ENCODE measurements at regions not wholly inside any gene's neighbourhood (a gene's known extent, or its start where the extent isn't known, plus 50 kb on each side); places are given as distances from the start of the nearest gene placed in this dataset.

GRCh38 chr10:128869101-128869749, 597.8 kb upstream of the MGMT start:
- Histone ChIP-seq H3K9ac (ENCODE audit: insufficient read depth in 1 of 2, low read length in 2 of 2) (no peak overlapping the region), H3K27ac (ENCODE audit: low read depth in 1 of 2, low read length in 1 of 2) (no peak overlapping the region), H3K27me3 (ENCODE audit: control insufficient read depth in 3 of 3, insufficient read depth in 3 of 3, low read length in 2 of 3) (no peaks in the 10 kb centered on the region), H3K4me1 (ENCODE audit: control insufficient read depth in 5 of 5, insufficient read depth in 5 of 5, low read length in 5 of 5) (peaks cover 0 to 27% (median 6%) of the 10 kb centered on the region in 5 donors), H3K4me3 (no peak overlapping the region), H3K9me3 (ENCODE audit: control insufficient read depth in 4 of 4, insufficient read depth in 3 of 4, low read length in 3 of 4) (peaks cover 0 to 3% (median 0%) of the 10 kb centered on the region in 4 donors), H3K36me3 (ENCODE audit: control insufficient read depth in 4 of 4, insufficient read depth in 4 of 4, low read length in 4 of 4) (no peaks in the 10 kb centered on the region)
- ATAC-seq (ENCODE audit: insufficient read depth, low FRiP score) (no peak), DNase-seq (peak; percentile 18 to 77 (median 67))
- 77 to 81% methylated on average over 15 of the region's 15 CpGs for WGBS, 2 donors
- TF ChIP-seq, protein P1, sequence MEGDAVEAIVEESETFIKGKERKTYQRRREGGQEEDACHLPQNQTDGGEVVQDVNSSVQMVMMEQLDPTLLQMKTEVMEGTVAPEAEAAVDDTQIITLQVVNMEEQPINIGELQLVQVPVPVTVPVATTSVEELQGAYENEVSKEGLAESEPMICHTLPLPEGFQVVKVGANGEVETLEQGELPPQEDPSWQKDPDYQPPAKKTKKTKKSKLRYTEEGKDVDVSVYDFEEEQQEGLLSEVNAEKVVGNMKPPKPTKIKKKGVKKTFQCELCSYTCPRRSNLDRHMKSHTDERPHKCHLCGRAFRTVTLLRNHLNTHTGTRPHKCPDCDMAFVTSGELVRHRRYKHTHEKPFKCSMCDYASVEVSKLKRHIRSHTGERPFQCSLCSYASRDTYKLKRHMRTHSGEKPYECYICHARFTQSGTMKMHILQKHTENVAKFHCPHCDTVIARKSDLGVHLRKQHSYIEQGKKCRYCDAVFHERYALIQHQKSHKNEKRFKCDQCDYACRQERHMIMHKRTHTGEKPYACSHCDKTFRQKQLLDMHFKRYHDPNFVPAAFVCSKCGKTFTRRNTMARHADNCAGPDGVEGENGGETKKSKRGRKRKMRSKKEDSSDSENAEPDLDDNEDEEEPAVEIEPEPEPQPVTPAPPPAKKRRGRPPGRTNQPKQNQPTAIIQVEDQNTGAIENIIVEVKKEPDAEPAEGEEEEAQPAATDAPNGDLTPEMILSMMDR (IDR thresholded peaks at IDR 0.05; ENCODE audit: control extremely low read depth, extremely low read depth) = no peak

GRCh38 chr10:128870830-128871597, 596.0 kb upstream of the MGMT start:
- no peaks in the 10 kb centered on the region for H3K36me3 ChIP-seq (ENCODE audit: control insufficient read depth in 4 of 4, insufficient read depth in 4 of 4, low read length in 4 of 4)
- H3K27me3 ChIP-seq (ENCODE audit: control insufficient read depth in 3 of 3, insufficient read depth in 3 of 3, low read length in 2 of 3) = no peaks in the 10 kb centered on the region
- 84 to 89% methylated on average over 11 of the region's 11 CpGs for WGBS, 2 donors
- no peak for DNase-seq
- no peak overlapping the region for H3K4me3 ChIP-seq
- no peak for ATAC-seq (ENCODE audit: insufficient read depth, low FRiP score)
- H3K27ac ChIP-seq (ENCODE audit: low read depth in 1 of 2, low read length in 1 of 2) = no peak overlapping the region
- H3K9ac ChIP-seq (ENCODE audit: insufficient read depth in 1 of 2, low read length in 2 of 2) = no peak overlapping the region
- peaks cover 0 to 3% (median 0%) of the 10 kb centered on the region in 4 donors for H3K9me3 ChIP-seq (ENCODE audit: control insufficient read depth in 4 of 4, insufficient read depth in 3 of 4, low read length in 3 of 4)
- H3K4me1 ChIP-seq (ENCODE audit: control insufficient read depth in 5 of 5, insufficient read depth in 5 of 5, low read length in 5 of 5) = peaks cover 0 to 37% (median 9%) of the 10 kb centered on the region in 5 donors
- TF ChIP-seq, protein P1 (IDR thresholded peaks at IDR 0.05; ENCODE audit: control extremely low read depth, extremely low read depth) = no peak

- Histone ChIP-seq H3K9me3 (ENCODE audit: control insufficient read depth in 4 of 4, insufficient read depth in 3 of 4, low read length in 3 of 4) (peaks cover 0 to 3% (median 0%) of the 10 kb centered on the region in 4 donors), H3K36me3 (ENCODE audit: control insufficient read depth in 4 of 4, insufficient read depth in 4 of 4, low read length in 4 of 4) (no peaks in the 10 kb centered on the region), H3K27ac (ENCODE audit: low read depth in 1 of 2, low read length in 1 of 2) (no peak overlapping the region), H3K4me3 (no peak overlapping the region), H3K27me3 (ENCODE audit: control insufficient read depth in 3 of 3, insufficient read depth in 3 of 3, low read length in 2 of 3) (no peaks in the 10 kb centered on the region), H3K9ac (ENCODE audit: insufficient read depth in 1 of 2, low read length in 2 of 2) (no peak overlapping the region), H3K4me1 (ENCODE audit: control insufficient read depth in 5 of 5, insufficient read depth in 5 of 5, low read length in 5 of 5) (peaks cover 0 to 39% (median 9%) of the 10 kb centered on the region in 5 donors)
- no peak for DNase-seq
- 88 to 92% methylated on average over 14 of the region's 14 CpGs for WGBS, 2 donors
- ATAC-seq (ENCODE audit: insufficient read depth, low FRiP score) = no peak
- TF ChIP-seq, protein P1 (IDR thresholded peaks at IDR 0.05; ENCODE audit: control extremely low read depth, extremely low read depth) = no peak
These were observed 595.3 kb upstream of the MGMT start for GRCh38 chr10:128871671-128872231.

Measured in lung (tissue), 11 donors.